GM18868 (cell line): ENCODE measurements at regions not wholly inside any gene's neighbourhood (a gene's known extent, or its start where the extent isn't known, plus 50 kb on each side); places are given as distances from the start of the nearest gene placed in this dataset.
"Not testable (repeated sequence)": the region's sequence is repeated elsewhere in the genome, so short reads cannot be mapped to it uniquely, and the experiment has no call there.

Experiments used
- ATAC-seq: cut with Tn5 transposase; IDR thresholded peaks from one replicate; pipeline ENCODE4 v1.9.1; 2021; ENCODE audit warnings: mild to moderate bottlenecking, moderate library complexity; ENCODE audit not compliant: unreplicated experiment

GRCh38 chr5:154653764-154654485 lies 101.3 kb upstream of the LARP1 start:
- ATAC-seq, result no peak

GRCh38 chr5:154653418-154653763 lies 101.8 kb upstream of the LARP1 start:
- no peak for ATAC-seq

GRCh38 chr5:154652746-154653417 lies 102.3 kb upstream of the LARP1 start:
- no peak for ATAC-seq

- ATAC-seq, result not testable (repeated sequence)
Observed at GRCh38 chr5:154651795-154652194, 103.4 kb upstream of the LARP1 start.

- no peak for ATAC-seq
Observed at GRCh38 chr5:154648706-154649105, 106.5 kb upstream of the LARP1 start.

GRCh38 chr5:154648229-154648628 lies 106.9 kb upstream of the LARP1 start:
- ATAC-seq, result no peak

- peak; percentile 13 for ATAC-seq
Observed at GRCh38 chr5:154647761-154648145, 107.4 kb upstream of the LARP1 start.

GRCh38 chr5:154647114-154647760 lies 107.9 kb upstream of the LARP1 start:
- peak; percentile 56 for ATAC-seq

- peak; percentile 11 for ATAC-seq
Observed at GRCh38 chr5:154646745-154647113, 108.4 kb upstream of the LARP1 start.

- no peak for ATAC-seq
Observed at GRCh38 chr5:154644745-154645411, 110.3 kb upstream of the LARP1 start.

- ATAC-seq, result peak; percentile 78
Observed at GRCh38 chr5:154642499-154643245, 112.5 kb upstream of the LARP1 start.

GRCh38 chr5:154640213-154640831 lies 114.9 kb upstream of the LARP1 start:
- not testable (repeated sequence) for ATAC-seq

GRCh38 chr5:154636786-154637185 lies 118.4 kb upstream of the LARP1 start:
- ATAC-seq, result not testable (repeated sequence)

- ATAC-seq, result not testable (repeated sequence)
Observed at GRCh38 chr5:154636271-154636670, 118.9 kb upstream of the LARP1 start.

- ATAC-seq, result not testable (repeated sequence)
Observed at GRCh38 chr5:154633744-154634143, 121.4 kb upstream of the LARP1 start.

GRCh38 chr5:154631141-154631540 lies 124.0 kb upstream of the LARP1 start:
- no peak for ATAC-seq

- ATAC-seq, result no peak
Observed at GRCh38 chr5:154630410-154630809, 124.8 kb upstream of the LARP1 start.

GRCh38 chr5:154628685-154629084 lies 126.5 kb upstream of the LARP1 start:
- ATAC-seq, result no peak

- no peak for ATAC-seq
Observed at GRCh38 chr5:154627698-154628678, 127.2 kb upstream of the LARP1 start.
